ENCODE measurements at regions not wholly inside any gene's neighbourhood (a gene's known extent, or its start where the extent isn't known, plus 50 kb on each side); places are given as distances from the start of the nearest gene placed in this dataset.

GRCh38 chr17:51352798-51353197 is 92.5 kb downstream of the UTP18 start:
- TF ChIP-seq, protein P1, sequence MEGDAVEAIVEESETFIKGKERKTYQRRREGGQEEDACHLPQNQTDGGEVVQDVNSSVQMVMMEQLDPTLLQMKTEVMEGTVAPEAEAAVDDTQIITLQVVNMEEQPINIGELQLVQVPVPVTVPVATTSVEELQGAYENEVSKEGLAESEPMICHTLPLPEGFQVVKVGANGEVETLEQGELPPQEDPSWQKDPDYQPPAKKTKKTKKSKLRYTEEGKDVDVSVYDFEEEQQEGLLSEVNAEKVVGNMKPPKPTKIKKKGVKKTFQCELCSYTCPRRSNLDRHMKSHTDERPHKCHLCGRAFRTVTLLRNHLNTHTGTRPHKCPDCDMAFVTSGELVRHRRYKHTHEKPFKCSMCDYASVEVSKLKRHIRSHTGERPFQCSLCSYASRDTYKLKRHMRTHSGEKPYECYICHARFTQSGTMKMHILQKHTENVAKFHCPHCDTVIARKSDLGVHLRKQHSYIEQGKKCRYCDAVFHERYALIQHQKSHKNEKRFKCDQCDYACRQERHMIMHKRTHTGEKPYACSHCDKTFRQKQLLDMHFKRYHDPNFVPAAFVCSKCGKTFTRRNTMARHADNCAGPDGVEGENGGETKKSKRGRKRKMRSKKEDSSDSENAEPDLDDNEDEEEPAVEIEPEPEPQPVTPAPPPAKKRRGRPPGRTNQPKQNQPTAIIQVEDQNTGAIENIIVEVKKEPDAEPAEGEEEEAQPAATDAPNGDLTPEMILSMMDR (IDR thresholded peaks at IDR 0.05), result no peak
- TF ChIP-seq POLR2A (IDR thresholded peaks at IDR 0.05), result no peak

Data from adrenal gland (tissue), 5 donors.